PC-9 (cell line): ENCODE measurements at regions not wholly inside any gene's neighbourhood (a gene's known extent, or its start where the extent isn't known, plus 50 kb on each side); places are given as distances from the start of the nearest gene placed in this dataset.

ENCODE experiments used
- BruUV-seq: library from RNA; stranded (reverse); fragments of 400-500 nt; replicated peaks from 2 replicates; lab custom pipeline; 2021; lab: Mats Ljungman, UMichigan
- CTCF ChIA-PET: fragments of 300-600 bp; sonication (Branson Sonifier 250); formaldehyde crosslinking; loops from one replicate; lab custom pipeline; 2022; ENCODE audit warnings: antibody characterized with exemption; lab: Charles Lee
- POLR2A ChIA-PET: fragments of 300-600 bp; sonication (Branson Sonifier 250); formaldehyde crosslinking; loops from one replicate; lab custom pipeline; 2022; ENCODE audit warnings: antibody characterized with exemption; ENCODE audit not compliant: unreplicated experiment; lab: Charles Lee
- DNase-seq, 2 experiments: peaks; one replicate each; pipeline versions ENCODE4 v3.0.0 to v3.0.0-alpha.2; 2015 to 2022; ENCODE audit warnings: mixed read lengths in 1 of 2
- H2AFZ ChIP-seq: fragments of 200-600 bp; sonication (generic); 2 replicates; pipeline ENCODE4 v1.8.1; 2017; ENCODE audit warnings: antibody characterized with exemption
- H3F3A ChIP-seq: fragments of 200-600 bp; sonication (generic); 2 replicates; pipeline ENCODE4 v1.8.1; 2017; ENCODE audit warnings: antibody characterized with exemption, mild to moderate bottlenecking, low read depth; ENCODE audit not compliant: insufficient read depth
- H3K27ac ChIP-seq: fragments of 200-600 bp; sonication (generic); 2 replicates; pipeline ENCODE4 v1.6.1; 2016; ENCODE audit warnings: mixed run types
- H3K27me3 ChIP-seq: fragments of 200-600 bp; sonication (generic); 2 replicates; pipeline ENCODE4 v1.6.1; 2016; ENCODE audit warnings: low read depth, mixed run types; ENCODE audit not compliant: insufficient read depth
- H3K36me3 ChIP-seq: fragments of 200-600 bp; sonication (generic); 2 replicates; pipeline ENCODE4 v1.6.1; 2016; ENCODE audit warnings: low read depth, mixed run types
- H3K4me1 ChIP-seq: fragments of 200-600 bp; sonication (generic); replicated peaks from 2 replicates; pipeline ENCODE4 v1.6.1; 2016; ENCODE audit warnings: mixed run types; ENCODE audit not compliant: insufficient read depth
- H3K4me2 ChIP-seq: fragments of 200-600 bp; sonication (generic); 2 replicates; pipeline ENCODE4 v1.6.1; 2017; ENCODE audit warnings: mixed run types
- H3K4me3 ChIP-seq: fragments of 200-600 bp; sonication (generic); 2 replicates; pipeline ENCODE4 v1.6.1; 2016; ENCODE audit warnings: mixed run types
- H3K79me2 ChIP-seq: fragments of 200-600 bp; sonication (generic); 2 replicates; pipeline ENCODE4 v1.6.1; 2017; ENCODE audit warnings: low read depth, mixed run types
- H3K9me2 ChIP-seq: fragments of 200-600 bp; sonication (generic); 2 replicates; pipeline ENCODE4 v1.8.1; 2017; ENCODE audit warnings: mild to moderate bottlenecking; ENCODE audit not compliant: insufficient read depth
- H3K9me3 ChIP-seq: fragments of 200-600 bp; sonication (generic); 2 replicates; pipeline ENCODE4 v1.8.1; 2016; ENCODE audit warnings: low read depth; ENCODE audit not compliant: insufficient read depth
- H4K20me1 ChIP-seq: fragments of 200-600 bp; sonication (generic); 2 replicates; pipeline ENCODE4 v1.8.1; 2017; ENCODE audit not compliant: insufficient read depth
- EZH2 ChIP-seq: fragments of 200-600 bp; sonication (generic); IDR thresholded peaks from 2 replicates; pipeline ENCODE4 v1.8.0; 2017; ENCODE audit warnings: antibody characterized with exemption, low read depth
- intact Hi-C: fragments of 100-400 bp; cut with micrococcal nuclease; formaldehyde crosslinking; loops from one replicate; pipeline ENCODE4 v1.10.0; 2022; ENCODE audit not compliant: unreplicated experiment
- TF ChIP-seq, protein P1 (sequence below): fragments of 200-600 bp; sonication (generic); conservative IDR thresholded peaks from 2 replicates; pipeline ENCODE4 v1.6.1; 2017; ENCODE audit warnings: mixed run types, antibody characterized with exemption, mild to moderate bottlenecking, moderate library complexity

DNA sequence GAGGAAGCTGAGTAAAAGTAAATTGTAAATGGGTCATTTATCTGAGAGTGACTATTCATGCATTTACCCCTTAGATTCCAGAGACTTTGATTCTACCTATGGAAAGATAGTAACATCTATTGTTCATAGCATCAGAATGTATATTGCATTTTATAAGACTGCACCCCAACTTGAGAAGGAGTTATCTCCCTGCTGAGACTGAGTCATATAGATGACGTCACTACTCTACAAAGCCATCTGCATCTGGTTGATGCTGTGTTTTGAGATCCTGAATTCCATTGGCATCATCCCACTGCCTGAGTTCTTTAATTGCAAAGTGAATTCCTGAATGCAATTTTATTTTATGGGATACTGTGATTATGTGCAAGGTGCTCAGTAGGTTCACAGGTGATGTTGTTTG, 444.0 kb upstream of the SLC35B3 start:
- no peaks in the 10 kb centered on the region for H4K20me1 ChIP-seq
- ChIA-PET POLR2A (no interaction called here), CTCF (no interaction called here)
- H3K9me3 ChIP-seq: no peaks in the 10 kb centered on the region
- no peaks in the 10 kb centered on the region for H3K9me2 ChIP-seq
- H3K4me3 ChIP-seq: no peak overlapping the region
- no peak overlapping the region for H3K27ac ChIP-seq
- no peaks in the 10 kb centered on the region for H3K27me3 ChIP-seq
- H3K36me3 ChIP-seq: no peaks in the 10 kb centered on the region
- H3K79me2 ChIP-seq: no peaks in the 10 kb centered on the region
- no TSS peak for BruUV-seq
- TF ChIP-seq, protein P1, sequence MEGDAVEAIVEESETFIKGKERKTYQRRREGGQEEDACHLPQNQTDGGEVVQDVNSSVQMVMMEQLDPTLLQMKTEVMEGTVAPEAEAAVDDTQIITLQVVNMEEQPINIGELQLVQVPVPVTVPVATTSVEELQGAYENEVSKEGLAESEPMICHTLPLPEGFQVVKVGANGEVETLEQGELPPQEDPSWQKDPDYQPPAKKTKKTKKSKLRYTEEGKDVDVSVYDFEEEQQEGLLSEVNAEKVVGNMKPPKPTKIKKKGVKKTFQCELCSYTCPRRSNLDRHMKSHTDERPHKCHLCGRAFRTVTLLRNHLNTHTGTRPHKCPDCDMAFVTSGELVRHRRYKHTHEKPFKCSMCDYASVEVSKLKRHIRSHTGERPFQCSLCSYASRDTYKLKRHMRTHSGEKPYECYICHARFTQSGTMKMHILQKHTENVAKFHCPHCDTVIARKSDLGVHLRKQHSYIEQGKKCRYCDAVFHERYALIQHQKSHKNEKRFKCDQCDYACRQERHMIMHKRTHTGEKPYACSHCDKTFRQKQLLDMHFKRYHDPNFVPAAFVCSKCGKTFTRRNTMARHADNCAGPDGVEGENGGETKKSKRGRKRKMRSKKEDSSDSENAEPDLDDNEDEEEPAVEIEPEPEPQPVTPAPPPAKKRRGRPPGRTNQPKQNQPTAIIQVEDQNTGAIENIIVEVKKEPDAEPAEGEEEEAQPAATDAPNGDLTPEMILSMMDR: no peak
- TF ChIP-seq EZH2: no peak
- DNase-seq: no peak
- H3K4me1 ChIP-seq: no peaks in the 10 kb centered on the region
- no peak overlapping the region for H3K4me2 ChIP-seq
- no peaks in the 10 kb centered on the region for H3F3A ChIP-seq
- intact Hi-C loops: no loop called here
- H2AFZ ChIP-seq: no peak overlapping the region

DNA sequence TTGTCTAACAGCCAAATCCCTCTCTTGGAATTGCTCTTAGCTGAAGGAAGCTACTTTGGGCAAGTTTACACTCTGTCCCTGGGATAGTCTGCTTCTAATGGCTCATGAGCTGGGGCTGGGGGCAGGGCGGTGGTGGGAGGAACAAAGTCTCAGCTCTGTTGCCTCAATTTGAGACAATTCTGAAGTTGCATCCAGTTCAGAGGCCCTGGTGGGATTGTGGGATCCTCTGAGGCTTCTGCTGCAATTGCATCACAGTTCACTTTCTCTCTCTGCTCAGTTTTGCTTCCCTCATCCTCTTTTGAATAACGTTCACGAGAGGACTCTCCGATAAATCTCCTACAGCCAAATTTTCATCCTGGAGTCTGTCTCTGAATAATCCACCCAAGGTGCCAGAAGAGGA, 440.6 kb upstream of the SLC35B3 start:
- TF ChIP-seq, protein P1: no peak
- TF ChIP-seq EZH2: no peak
- Histone ChIP-seq H3F3A (no peaks in the 10 kb centered on the region), H2AFZ (no peak overlapping the region), H3K4me1 (no peaks in the 10 kb centered on the region), H3K36me3 (no peaks in the 10 kb centered on the region), H3K27ac (no peak overlapping the region), H3K27me3 (no peaks in the 10 kb centered on the region), H3K4me3 (no peak overlapping the region), H4K20me1 (no peaks in the 10 kb centered on the region), H3K9me3 (no peaks in the 10 kb centered on the region), H3K4me2 (no peak overlapping the region), H3K9me2 (no peaks in the 10 kb centered on the region), H3K79me2 (no peaks in the 10 kb centered on the region)
- ChIA-PET POLR2A (no interaction called here), CTCF (no interaction called here)
- intact Hi-C loops: no loop called here
- BruUV-seq: no TSS peak
- no peak for DNase-seq

DNA sequence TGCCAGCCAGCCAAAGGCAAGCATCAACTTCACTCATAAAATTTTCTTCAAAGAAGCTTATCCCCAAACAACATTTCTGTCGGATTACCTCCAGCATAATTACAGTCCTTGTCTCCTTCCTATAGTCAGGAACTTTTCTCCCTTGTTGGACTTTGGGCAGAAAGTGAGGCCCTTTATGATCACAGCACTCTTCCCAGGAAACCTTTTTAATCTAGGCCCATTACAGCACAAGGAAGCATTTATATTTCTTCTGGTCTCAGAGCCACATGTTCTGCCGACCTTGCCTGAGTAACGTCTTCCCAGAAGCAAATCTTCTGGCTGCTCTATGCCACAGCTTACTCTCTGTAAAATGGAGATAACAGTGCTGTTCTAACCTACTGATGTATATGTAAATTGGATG, 437.2 kb upstream of the SLC35B3 start:
- BruUV-seq: no TSS peak
- Histone ChIP-seq H3K27ac (no peak overlapping the region), H3K9me3 (no peaks in the 10 kb centered on the region), H3K27me3 (no peaks in the 10 kb centered on the region), H3F3A (no peaks in the 10 kb centered on the region), H3K4me3 (no peak overlapping the region), H3K4me1 (no peaks in the 10 kb centered on the region), H4K20me1 (no peaks in the 10 kb centered on the region), H3K9me2 (no peaks in the 10 kb centered on the region), H2AFZ (no peak overlapping the region), H3K4me2 (no peak overlapping the region), H3K36me3 (no peaks in the 10 kb centered on the region), H3K79me2 (no peaks in the 10 kb centered on the region)
- ChIA-PET CTCF (no interaction called here), POLR2A (no interaction called here)
- intact Hi-C loops: no loop called here
- no peak for DNase-seq
- no peak for TF ChIP-seq EZH2
- TF ChIP-seq, protein P1: no peak
